ENCODE measurements at regions not wholly inside any gene's neighbourhood (a gene's known extent, or its start where the extent isn't known, plus 50 kb on each side); places are given as distances from the start of the nearest gene placed in this dataset.

GRCh38 chr19:28400953-28401671, 811.8 kb downstream of the UQCRFS1 start:
- TF ChIP-seq POLR2A (IDR thresholded peaks at IDR 0.05) (no peak), CTCF (IDR thresholded peaks at IDR 0.05) (no peak)
